HG03045 (cell line): ENCODE measurements at regions not wholly inside any gene's neighbourhood (a gene's known extent, or its start where the extent isn't known, plus 50 kb on each side); places are given as distances from the start of the nearest gene placed in this dataset.
"Not testable (repeated sequence)": the region's sequence is repeated elsewhere in the genome, so short reads cannot be mapped to it uniquely, and the experiment has no call there.

Experiments
- ATAC-seq: cut with Tn5 transposase; IDR thresholded peaks from one replicate; pipeline ENCODE4 v1.9.1; 2021; ENCODE audit warnings: mild to moderate bottlenecking, moderate library complexity; ENCODE audit not compliant: unreplicated experiment

- ATAC-seq: no peak
Observed at GRCh38 chr17:71055128-71055527, 885.8 kb downstream of the KCNJ2 start.

- ATAC-seq: no peak
Observed at GRCh38 chr17:71057448-71057847, 888.1 kb downstream of the KCNJ2 start.

- ATAC-seq: no peak
Observed at GRCh38 chr17:71057938-71058337, 888.6 kb downstream of the KCNJ2 start.

GRCh38 chr17:71063127-71063526, 893.8 kb downstream of the KCNJ2 start:
- no peak for ATAC-seq

- ATAC-seq: no peak
Observed at GRCh38 chr17:71063559-71063958, 894.2 kb downstream of the KCNJ2 start.

- ATAC-seq: no peak
Observed at GRCh38 chr17:71067669-71068407, 898.5 kb downstream of the KCNJ2 start.

- ATAC-seq: no peak
Observed at GRCh38 chr17:71068408-71068750, 899.0 kb downstream of the KCNJ2 start.

- no peak for ATAC-seq
Observed at GRCh38 chr17:71071041-71071440, 901.7 kb downstream of the KCNJ2 start.

- ATAC-seq: no peak
Observed at GRCh38 chr17:71071837-71072236, 902.5 kb downstream of the KCNJ2 start.

- no peak for ATAC-seq
Observed at GRCh38 chr17:71080937-71081336, 911.6 kb downstream of the KCNJ2 start.

GRCh38 chr17:71081666-71082065, 912.3 kb downstream of the KCNJ2 start:
- ATAC-seq: no peak

GRCh38 chr17:71084219-71084618, 914.9 kb downstream of the KCNJ2 start:
- ATAC-seq: no peak

GRCh38 chr17:71084838-71085237, 915.5 kb downstream of the KCNJ2 start:
- no peak for ATAC-seq

GRCh38 chr17:71085238-71086033, 916.1 kb downstream of the KCNJ2 start:
- ATAC-seq: no peak

GRCh38 chr17:71089431-71089830, 920.1 kb downstream of the KCNJ2 start:
- ATAC-seq: no peak

- no peak for ATAC-seq
Observed at GRCh38 chr17:71098071-71098470, 928.7 kb downstream of the KCNJ2 start.

- ATAC-seq: no peak
Observed at GRCh38 chr17:71099003-71099714, 929.8 kb downstream of the KCNJ2 start.

GRCh38 chr17:71102777-71103176, 933.4 kb downstream of the KCNJ2 start:
- no peak for ATAC-seq

GRCh38 chr17:71104225-71104624, 934.9 kb downstream of the KCNJ2 start:
- no peak for ATAC-seq

GRCh38 chr17:71106056-71106455, 936.7 kb downstream of the KCNJ2 start:
- not testable (repeated sequence) for ATAC-seq

- no peak for ATAC-seq
Observed at GRCh38 chr17:71107136-71107535, 937.8 kb downstream of the KCNJ2 start.

- ATAC-seq: no peak
Observed at GRCh38 chr17:71109697-71110096, 940.4 kb downstream of the KCNJ2 start.
